Pancreas (tissue), 10 donors: ENCODE measurements at regions not wholly inside any gene's neighbourhood (a gene's known extent, or its start where the extent isn't known, plus 50 kb on each side); places are given as distances from the start of the nearest gene placed in this dataset.
"Not testable (repeated sequence)": the region's sequence is repeated elsewhere in the genome, so short reads cannot be mapped to it uniquely, and the experiment has no call there.

Experiments
- ATAC-seq, 4 donors: fragments of 200-7000 bp; cut with Tn5 transposase; one replicate each; pipeline versions ENCODE4 v1.8.0 to v1.9.1; 2020; ENCODE audit warnings: mild to moderate bottlenecking in 4 of 4, moderate library complexity in 4 of 4
- DNase-seq, 6 donors: peaks; one replicate each; pipeline ENCODE4 v3.0.0-alpha.2; 2020
- FAIRE-seq: peaks from 2 replicates; lab custom pipeline; 2012; peaks lifted over from hg19 to GRCh38; lab: Jason Lieb, UNC
- H3K27ac ChIP-seq, 4 donors: fragments of 200-600 bp; sonication (generic); 1 replicate in 3 of 4; 2 replicates in 1 of 4; pipeline versions ENCODE4 v1.5.0 to v1.8.0; 2020
- H3K27me3 ChIP-seq, 4 donors: fragments of 200-600 bp; one replicate each; pipeline ENCODE4 v1.8.0; 2021
- H3K36me3 ChIP-seq, 3 donors: fragments of 200-600 bp; sonication (generic) in 1 of 3; one replicate each; pipeline versions ENCODE4 v1.5.0 to v1.8.0; 2020 to 2021
- H3K4me1 ChIP-seq, 3 donors: fragments of 200-600 bp; one replicate each; pipeline ENCODE4 v1.8.0; 2021
- H3K4me3 ChIP-seq, 4 donors: fragments of 200-600 bp; sonication (generic) in 2 of 4; one replicate each; pipeline versions ENCODE4 v1.5.0 to v1.8.0; 2020 to 2021
- H3K9me3 ChIP-seq, 4 donors: fragments of 200-600 bp; one replicate each; pipeline ENCODE4 v1.8.0; 2021
- WGBS, 2 donors: extraction: QIAGEN DNeasy Blood & Tissue Kit; methylation state at CpG; one replicate each; pipeline ENCODE4 v1.1.7; 2013; 5-methylcytosine and 5-hydroxymethylcytosine counted together
- intact Hi-C, 3 donors: fragments of 100-400 bp; cut with DNase I; formaldehyde crosslinking; loops; one replicate each; pipeline versions ENCODE4 v1.11.1 to v1.14.2; 2022
- TF ChIP-seq, protein P1 (sequence below), 4 donors: fragments of 200-600 bp; sonication (generic) in 3 of 4; IDR thresholded peaks; one replicate each; pipeline versions ENCODE4 v1.5.0 to v1.8.0; 2021; ENCODE audit warnings: antibody characterized with exemption in 4 of 4
- donor health status: healthy with polysubstance abuse.
- donor health status: DM: no; HTN: no; CAD: no; lungs with moderate emphysema.
- donor health status: DM: no; HTN: no; CAD: no.
- donor health status: control.
- donor health status: control.
- donor health status: Bipolar disorder and iron deficiency.
- donor health status: DM: yes; HTN: yes; CAD: no.
- donor health status: DM: no; HTN: no; CAD: no.
- donor health status: DM: no; HTN: no; CAD: no.
- donor health status: DM: yes; HTN: yes; CAD: no.

DNA sequence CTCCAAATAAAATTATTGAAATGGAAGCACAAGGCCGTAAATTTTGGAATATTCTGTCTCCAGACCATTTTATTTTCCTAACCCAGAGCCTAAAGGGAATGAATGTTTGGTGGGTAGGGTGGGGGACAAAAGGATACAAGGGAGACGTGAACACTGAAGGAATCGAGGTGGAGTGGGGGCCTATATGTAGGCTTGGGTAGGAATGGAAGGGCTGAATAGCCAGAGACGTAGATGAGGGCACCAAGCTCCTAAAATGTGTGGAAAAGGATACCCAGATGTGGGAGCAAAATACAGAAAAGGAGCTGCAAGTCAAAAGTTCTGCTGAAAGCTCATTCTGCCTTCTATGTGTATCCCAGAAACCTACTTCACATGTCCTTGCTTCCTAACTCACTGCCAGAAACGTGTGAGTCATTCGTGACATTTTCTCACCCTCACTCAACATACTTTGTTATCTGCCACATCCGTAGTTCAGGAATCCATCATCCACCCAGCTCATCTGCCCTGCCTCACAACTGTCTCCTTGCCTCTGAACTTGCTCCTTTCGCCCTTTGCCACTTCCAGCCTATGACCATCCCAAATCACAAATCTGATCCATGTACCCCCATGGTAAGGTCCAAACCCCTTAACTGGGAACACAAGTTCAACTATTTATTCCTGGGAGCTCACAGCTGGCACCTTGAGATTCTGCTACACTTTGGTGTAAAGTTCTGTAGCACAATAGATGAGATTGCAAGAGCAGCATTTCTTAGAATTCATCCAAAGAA lies 84.1 kb upstream of the PRDX6 start:
- 80 to 84% methylated on average over 8 of the region's 8 CpGs for WGBS, 2 donors
- no peak for FAIRE-seq
- no peaks in the 10 kb centered on the region for H3K4me1 ChIP-seq
- TF ChIP-seq, protein P1, sequence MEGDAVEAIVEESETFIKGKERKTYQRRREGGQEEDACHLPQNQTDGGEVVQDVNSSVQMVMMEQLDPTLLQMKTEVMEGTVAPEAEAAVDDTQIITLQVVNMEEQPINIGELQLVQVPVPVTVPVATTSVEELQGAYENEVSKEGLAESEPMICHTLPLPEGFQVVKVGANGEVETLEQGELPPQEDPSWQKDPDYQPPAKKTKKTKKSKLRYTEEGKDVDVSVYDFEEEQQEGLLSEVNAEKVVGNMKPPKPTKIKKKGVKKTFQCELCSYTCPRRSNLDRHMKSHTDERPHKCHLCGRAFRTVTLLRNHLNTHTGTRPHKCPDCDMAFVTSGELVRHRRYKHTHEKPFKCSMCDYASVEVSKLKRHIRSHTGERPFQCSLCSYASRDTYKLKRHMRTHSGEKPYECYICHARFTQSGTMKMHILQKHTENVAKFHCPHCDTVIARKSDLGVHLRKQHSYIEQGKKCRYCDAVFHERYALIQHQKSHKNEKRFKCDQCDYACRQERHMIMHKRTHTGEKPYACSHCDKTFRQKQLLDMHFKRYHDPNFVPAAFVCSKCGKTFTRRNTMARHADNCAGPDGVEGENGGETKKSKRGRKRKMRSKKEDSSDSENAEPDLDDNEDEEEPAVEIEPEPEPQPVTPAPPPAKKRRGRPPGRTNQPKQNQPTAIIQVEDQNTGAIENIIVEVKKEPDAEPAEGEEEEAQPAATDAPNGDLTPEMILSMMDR (IDR thresholded peaks at IDR 0.05): no peak
- intact Hi-C loops: no loop called here
- no peaks in the 10 kb centered on the region for H3K9me3 ChIP-seq
- no peak for ATAC-seq
- no peak overlapping the region for H3K27ac ChIP-seq
- no peaks in the 10 kb centered on the region for H3K27me3 ChIP-seq
- no peaks in the 10 kb centered on the region for H3K36me3 ChIP-seq
- no peak overlapping the region for H3K4me3 ChIP-seq
- DNase-seq: no peak

GRCh38 chr1:173393659-173394000 lies 83.5 kb upstream of the PRDX6 start:
- WGBS, 2 donors: 88 to 90% methylated on average over 1 of the region's 1 CpG
- no peaks in the 10 kb centered on the region for H3K36me3 ChIP-seq
- DNase-seq: no peak

DNA sequence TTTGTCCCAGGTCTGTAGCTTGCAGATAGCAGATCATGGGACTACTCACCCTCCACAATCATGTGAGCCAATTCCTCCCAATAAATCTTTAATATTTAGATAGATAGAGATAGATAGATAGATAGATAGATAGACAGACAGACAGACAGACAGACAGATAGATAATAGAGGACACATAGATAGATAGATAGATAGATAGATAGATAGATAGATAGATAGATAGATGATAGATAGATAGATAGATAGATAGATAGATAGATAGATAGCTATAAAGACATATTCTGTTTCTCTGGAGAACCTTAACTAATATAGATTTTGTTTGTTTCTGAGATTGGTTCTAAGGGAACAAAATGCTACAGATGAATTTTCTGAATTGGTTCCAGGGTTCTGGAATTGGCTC lies 82.3 kb upstream of the PRDX6 start:
- DNase-seq, H3K4me1 ChIP-seq, H3K36me3 ChIP-seq, H3K9me3 ChIP-seq, FAIRE-seq, H3K4me3 ChIP-seq, ATAC-seq, H3K27ac ChIP-seq, intact Hi-C loops, H3K27me3 ChIP-seq: not testable (repeated sequence)

More at GRCh38 chr1:173393659-173394000, 83.5 kb upstream of the PRDX6 start:
- TF ChIP-seq, protein P1 (IDR thresholded peaks at IDR 0.05): no peak
- no peak for ATAC-seq
- Histone ChIP-seq H3K4me1 (no peaks in the 10 kb centered on the region), H3K9me3 (no peaks in the 10 kb centered on the region), H3K27me3 (no peaks in the 10 kb centered on the region), H3K4me3 (no peak overlapping the region), H3K27ac (no peak overlapping the region)
- intact Hi-C loops: no loop called here
- FAIRE-seq: no peak

DNA sequence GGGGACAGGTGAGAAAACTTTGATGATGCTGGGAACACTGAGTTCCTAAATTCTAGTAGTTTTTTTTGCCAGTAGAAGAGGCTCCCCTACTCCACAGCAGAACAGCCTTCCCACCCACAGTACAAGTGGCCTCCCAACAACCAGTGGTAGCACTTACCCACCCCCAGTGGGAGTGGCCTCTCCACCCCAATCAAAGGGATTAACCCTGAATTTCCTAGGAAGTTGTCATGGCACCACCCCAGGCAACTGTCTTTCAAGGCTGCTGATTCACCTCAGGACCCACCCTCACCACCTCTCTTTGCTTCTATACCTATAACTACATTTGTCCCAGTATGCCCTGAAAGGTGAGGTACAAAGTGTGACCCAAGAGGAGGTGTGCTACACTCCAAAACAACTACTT lies 81.4 kb upstream of the PRDX6 start:
- no peak for FAIRE-seq
- ATAC-seq: no peak
- intact Hi-C loops: no loop called here
- no peaks in the 10 kb centered on the region for H3K27me3 ChIP-seq
- no peak for DNase-seq
- H3K4me1 ChIP-seq: no peaks in the 10 kb centered on the region
- H3K9me3 ChIP-seq: no peaks in the 10 kb centered on the region
- H3K4me3 ChIP-seq: no peak overlapping the region
- H3K27ac ChIP-seq: no peak overlapping the region
- no peaks in the 10 kb centered on the region for H3K36me3 ChIP-seq
- TF ChIP-seq, protein P1 (IDR thresholded peaks at IDR 0.05): no peak

DNA sequence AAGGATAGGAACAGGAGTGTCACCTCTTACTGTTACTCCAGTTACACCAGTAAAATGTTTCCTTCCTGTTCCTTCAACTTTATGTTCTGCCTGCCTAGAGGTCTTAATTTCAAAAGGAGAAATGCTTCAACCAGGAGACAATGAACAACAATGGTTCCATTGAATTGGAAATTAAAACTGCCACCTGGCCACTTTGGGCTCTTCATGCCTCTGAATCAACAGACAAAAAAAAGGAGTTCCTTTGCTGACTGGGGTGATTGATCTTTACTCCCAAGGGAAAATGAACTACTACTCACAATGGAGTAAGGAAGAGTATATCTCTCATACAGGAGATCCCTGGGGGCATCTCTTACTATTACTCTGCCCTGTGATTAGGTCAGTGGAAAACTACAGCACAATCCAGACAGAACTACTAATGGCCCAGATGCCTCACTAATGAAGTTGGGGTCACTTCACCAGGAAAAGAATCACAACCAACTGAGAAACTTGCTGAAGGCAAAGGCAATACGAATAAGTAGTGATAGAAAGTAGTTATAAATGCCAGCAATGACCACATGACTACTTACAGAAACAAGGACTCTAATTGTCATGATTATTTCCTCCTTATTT lies 76.6 kb upstream of the PRDX6 start:
- no peaks in the 10 kb centered on the region for H3K27me3 ChIP-seq
- H3K4me3 ChIP-seq: no peak overlapping the region
- TF ChIP-seq, protein P1 (IDR thresholded peaks at IDR 0.05): no peak
- no peaks in the 10 kb centered on the region for H3K9me3 ChIP-seq
- intact Hi-C loops: no loop called here
- ATAC-seq (no peak), DNase-seq (no peak), FAIRE-seq (no peak)
- 67 to 81% methylated on average over 1 of the region's 1 CpG for WGBS, 2 donors
- H3K27ac ChIP-seq: no peak overlapping the region
- no peaks in the 10 kb centered on the region for H3K4me1 ChIP-seq
- no peaks in the 10 kb centered on the region for H3K36me3 ChIP-seq
